HFF-Myc (cell line): ENCODE measurements at regions not wholly inside any gene's neighbourhood (a gene's known extent, or its start where the extent isn't known, plus 50 kb on each side); places are given as distances from the start of the nearest gene placed in this dataset.

Experiments used
- DNase-seq: peaks from one replicate; pipeline ENCODE4 v3.0.0-alpha.2; 2011; ENCODE audit warnings: low read depth; ENCODE audit errors: extremely low read depth
- H3K4me3 ChIP-seq: replicated peaks from 2 replicates; pipeline ENCODE4 v1.5.1; 2011; ENCODE audit warnings: low read depth, mild to moderate bottlenecking, control low read depth, low read length
- CTCF ChIP-seq: IDR thresholded peaks from 2 replicates; pipeline ENCODE4 v1.5.1; 2012; ENCODE audit warnings: mild to moderate bottlenecking, low read depth, low read length, control low read depth; ENCODE audit errors: missing control alignments

GRCh38 chr2:52194342-52194741 is 1162.4 kb upstream of the NRXN1 start:
- DNase-seq: no peak
- TF ChIP-seq CTCF: no peak
- H3K4me3 ChIP-seq: no peak overlapping the region

- DNase-seq: no peak
- no peak for TF ChIP-seq CTCF
- no peak overlapping the region for H3K4me3 ChIP-seq
These were observed 1161.9 kb upstream of the NRXN1 start for GRCh38 chr2:52193804-52194203.

DNA sequence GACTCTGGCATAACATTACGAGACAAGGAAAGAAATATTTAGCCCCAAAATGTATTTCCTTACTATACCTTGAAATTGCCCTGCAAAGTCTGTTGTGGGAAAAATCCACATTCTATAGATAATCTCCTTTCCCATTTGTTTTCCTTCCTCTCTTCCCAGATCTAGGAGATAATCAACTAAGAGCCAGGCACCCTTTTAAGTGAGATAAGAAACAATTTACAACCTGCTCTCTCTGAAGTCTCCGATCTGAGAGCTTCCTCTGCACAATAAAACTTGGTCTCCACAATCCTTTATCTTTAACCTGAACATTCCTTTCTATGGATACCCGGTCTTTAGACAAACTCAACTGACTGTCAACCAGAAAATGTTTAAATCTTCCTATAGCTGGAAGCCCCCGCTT is 1160.7 kb upstream of the NRXN1 start:
- H3K4me3 ChIP-seq: no peak overlapping the region
- no peak for DNase-seq
- no peak for TF ChIP-seq CTCF

DNA sequence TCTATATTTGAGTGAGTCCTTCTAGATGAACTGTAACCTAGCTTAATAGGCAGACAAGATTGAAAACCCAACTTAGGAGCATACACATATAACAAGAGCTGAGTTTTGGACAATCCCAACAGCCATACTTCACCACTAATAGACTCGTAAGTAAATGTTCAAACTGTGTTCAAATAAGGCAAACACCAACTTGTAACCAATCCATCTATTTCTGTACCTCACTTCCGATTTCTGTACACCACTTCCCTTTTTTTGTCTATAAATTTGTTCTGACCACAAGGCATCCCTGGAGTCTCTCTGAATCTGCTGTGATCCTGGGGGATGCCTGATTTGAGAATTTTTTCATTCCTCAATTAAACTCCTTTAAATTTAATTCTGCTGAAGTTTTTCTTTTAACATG is 1149.1 kb upstream of the NRXN1 start:
- no peak for TF ChIP-seq CTCF
- no peak overlapping the region for H3K4me3 ChIP-seq
- DNase-seq: no peak

DNA sequence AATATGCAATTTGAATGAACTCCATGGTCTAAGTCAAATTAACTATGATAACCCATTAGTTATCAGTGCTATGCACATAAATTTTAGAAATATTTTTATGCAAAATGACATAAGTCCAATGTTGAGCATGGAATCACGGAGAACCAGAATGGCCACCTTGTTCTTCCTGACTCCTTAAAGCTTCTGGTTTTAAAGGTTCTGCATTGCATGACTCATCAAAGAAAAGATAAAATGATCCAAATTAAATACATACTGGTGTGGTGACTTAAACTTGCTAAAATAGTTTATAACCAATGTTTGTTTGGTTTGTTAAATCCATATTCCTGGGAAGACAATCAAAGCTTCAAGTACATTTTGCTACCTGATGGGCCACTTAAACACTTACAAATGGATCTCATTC is 1146.9 kb upstream of the NRXN1 start:
- H3K4me3 ChIP-seq: no peak overlapping the region
- TF ChIP-seq CTCF: no peak
- DNase-seq: no peak

- no peak for DNase-seq
- no peak overlapping the region for H3K4me3 ChIP-seq
- no peak for TF ChIP-seq CTCF
These were observed 1113.1 kb upstream of the NRXN1 start for GRCh38 chr2:52145005-52145404.

GRCh38 chr2:52144590-52144989 is 1112.7 kb upstream of the NRXN1 start:
- H3K4me3 ChIP-seq: no peak overlapping the region
- DNase-seq: no peak
- TF ChIP-seq CTCF: no peak
